Choroid plexus epithelial cell (primary cell): ENCODE measurements at regions not wholly inside any gene's neighbourhood (a gene's known extent, or its start where the extent isn't known, plus 50 kb on each side); places are given as distances from the start of the nearest gene placed in this dataset.
"Not testable (repeated sequence)": the region's sequence is repeated elsewhere in the genome, so short reads cannot be mapped to it uniquely, and the experiment has no call there.

Experiments
- DNase-seq: peaks from one replicate; pipeline ENCODE4 v3.0.0-alpha.2; 2010; ENCODE audit warnings: low read depth
- H3K4me3 ChIP-seq: 2 replicates; pipeline ENCODE4 v1.5.1; 2011; ENCODE audit warnings: low read depth, mild to moderate bottlenecking, control low read depth, low read length, moderate library complexity
- CTCF ChIP-seq: conservative IDR thresholded peaks from 2 replicates; pipeline ENCODE4 v1.5.1; 2011; ENCODE audit warnings: low read depth, mild to moderate bottlenecking, control low read depth, inconsistent platforms, low read length, moderate library complexity

- DNase-seq: no peak
- no peak overlapping the region for H3K4me3 ChIP-seq
- TF ChIP-seq CTCF: no peak
Measured at GRCh38 chr6:8803181-8803760, 367.9 kb upstream of the SLC35B3 start.

GRCh38 chr6:8802397-8802796 lies 367.1 kb upstream of the SLC35B3 start:
- not testable (repeated sequence) for DNase-seq, H3K4me3 ChIP-seq

DNA sequence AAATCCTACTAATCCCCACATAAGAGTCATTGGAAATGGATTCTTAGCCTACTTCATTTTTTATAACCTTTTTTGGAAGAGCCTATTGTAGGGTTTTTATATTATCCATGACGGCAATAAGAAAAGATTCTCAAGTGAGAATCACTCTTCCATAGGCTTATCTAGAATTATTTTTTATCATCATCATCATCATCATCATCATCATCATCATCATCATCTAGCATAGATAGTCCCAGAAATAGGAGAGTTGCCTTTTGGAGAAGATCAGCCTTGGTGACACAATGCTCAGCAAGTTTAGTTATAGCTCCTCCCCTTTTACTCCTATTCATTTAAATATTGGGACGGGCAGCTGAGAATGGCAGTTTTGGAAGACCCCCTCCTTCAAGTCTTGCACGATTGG lies 359.1 kb upstream of the SLC35B3 start:
- TF ChIP-seq CTCF: no peak

DNA sequence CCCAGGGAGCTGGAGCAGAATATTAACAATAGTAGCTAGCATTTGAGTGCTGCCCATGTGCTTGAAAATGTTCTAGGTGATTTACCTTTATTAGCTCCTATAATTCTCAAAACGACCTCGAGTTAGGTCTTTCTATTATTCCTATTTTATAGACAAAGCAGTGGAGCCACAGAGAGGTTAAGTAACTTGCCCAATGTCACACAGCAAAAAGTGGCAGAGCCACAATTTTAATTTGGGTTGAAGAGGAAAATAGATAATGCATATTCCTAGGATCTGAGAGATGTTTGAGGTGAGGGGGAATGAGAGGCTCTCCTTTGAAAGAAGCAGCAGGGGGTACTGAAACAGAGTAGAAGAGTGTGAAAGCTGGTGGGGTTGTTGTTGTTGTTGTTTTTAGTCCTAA lies 354.5 kb upstream of the SLC35B3 start:
- H3K4me3 ChIP-seq: no peak overlapping the region
- DNase-seq: no peak
- TF ChIP-seq CTCF: no peak

More for the DNA sequence above, 359.1 kb upstream of the SLC35B3 start:
- no peak overlapping the region for H3K4me3 ChIP-seq
- DNase-seq: no peak

- TF ChIP-seq CTCF: no peak
- no peak overlapping the region for H3K4me3 ChIP-seq
- DNase-seq: no peak
Measured at GRCh38 chr6:8785223-8785622, 349.9 kb upstream of the SLC35B3 start.

- no peak for TF ChIP-seq CTCF
- no peak for DNase-seq
- no peak overlapping the region for H3K4me3 ChIP-seq
Measured at GRCh38 chr6:8783191-8783590, 347.8 kb upstream of the SLC35B3 start.

DNA sequence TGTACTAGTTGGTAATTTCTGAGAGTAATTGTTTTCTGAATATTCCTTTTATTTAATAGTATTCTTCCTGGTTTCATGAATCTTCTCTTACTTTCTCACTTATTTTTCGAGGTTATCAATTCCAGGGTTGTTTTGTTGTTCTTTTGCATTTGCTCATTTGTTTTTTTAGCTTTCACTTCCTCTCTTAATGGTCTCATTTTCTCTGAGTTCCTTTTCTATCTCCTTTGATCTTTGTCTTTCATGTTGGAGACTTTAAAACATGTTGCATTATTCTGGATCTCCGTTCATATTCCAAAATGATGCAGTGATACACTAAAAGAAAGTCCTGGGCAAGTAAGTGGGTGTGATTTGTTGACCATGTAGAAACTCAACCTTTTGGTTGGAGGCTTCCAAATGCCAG lies 345.3 kb upstream of the SLC35B3 start:
- no peak for TF ChIP-seq CTCF
- no peak overlapping the region for H3K4me3 ChIP-seq
- DNase-seq: no peak

- no peak for DNase-seq
- no peak overlapping the region for H3K4me3 ChIP-seq
- no peak for TF ChIP-seq CTCF
Measured at GRCh38 chr6:8764733-8765132, 329.4 kb upstream of the SLC35B3 start.
